Astrocyte (in vitro differentiated cells and primary cell): ENCODE measurements at regions not wholly inside any gene's neighbourhood (a gene's known extent, or its start where the extent isn't known, plus 50 kb on each side); places are given as distances from the start of the nearest gene placed in this dataset.

Experiments used
- DNase-seq: peaks from one replicate; pipeline ENCODE4 v3.0.0-alpha.2; 2010; ENCODE audit warnings: low read depth
- FAIRE-seq: peaks from 2 replicates; lab custom pipeline; 2011; peaks lifted over from hg19 to GRCh38; lab: Jason Lieb, UNC
- H2AFZ ChIP-seq: 2 replicates; pipeline ENCODE4 v1.6.0; 2012; ENCODE audit warnings: low read depth, low read length, inconsistent platforms
- H3K27ac ChIP-seq: 2 replicates; pipeline ENCODE4 v1.5.1; 2011; ENCODE audit warnings: low read depth, low read length, inconsistent platforms
- H3K27me3 ChIP-seq: 2 replicates; pipeline ENCODE4 v1.6.0; 2011; ENCODE audit warnings: low read length, inconsistent platforms; ENCODE audit not compliant: insufficient read depth
- H3K36me3 ChIP-seq: 2 replicates; pipeline ENCODE4 v1.5.1; 2011; ENCODE audit warnings: low read length, inconsistent platforms; ENCODE audit not compliant: insufficient read depth
- H3K4me1 ChIP-seq: 2 replicates; pipeline ENCODE4 v1.5.1; 2011; ENCODE audit warnings: low read length, inconsistent platforms; ENCODE audit not compliant: insufficient read depth
- H3K4me2 ChIP-seq: 2 replicates; pipeline ENCODE4 v1.6.0; 2012; ENCODE audit warnings: low read length, inconsistent platforms
- H3K4me3 ChIP-seq: 2 replicates; pipeline ENCODE4 v1.5.1; 2011; ENCODE audit warnings: low read depth, mild to moderate bottlenecking, low read length, inconsistent platforms; ENCODE audit not compliant: insufficient read depth
- H3K79me2 ChIP-seq: 2 replicates; pipeline ENCODE4 v1.6.0; 2012; ENCODE audit warnings: mild to moderate bottlenecking, low read length, inconsistent platforms; ENCODE audit not compliant: insufficient read depth
- H3K9ac ChIP-seq: 2 replicates; pipeline ENCODE4 v1.6.0; 2012; ENCODE audit warnings: mild to moderate bottlenecking, low read length, inconsistent platforms
- H3K9me3 ChIP-seq: 2 replicates; pipeline ENCODE4 v1.5.1; 2012; ENCODE audit warnings: low read depth, mild to moderate bottlenecking, low read length, inconsistent platforms; ENCODE audit not compliant: insufficient read depth
- H4K20me1 ChIP-seq: 2 replicates; pipeline ENCODE4 v1.6.0; 2012; ENCODE audit warnings: low read length, inconsistent platforms; ENCODE audit not compliant: insufficient read depth
- H3K27ac Mint-ChIP-seq: one replicate; pipeline ENCODE4 v1.8.0; 2021; ENCODE audit warnings: mild to moderate bottlenecking, mixed read lengths; ENCODE audit not compliant: unreplicated experiment
- H3K27me3 Mint-ChIP-seq: one replicate; pipeline ENCODE4 v1.8.0; 2021; ENCODE audit warnings: low read depth, mixed read lengths; ENCODE audit not compliant: unreplicated experiment
- H3K36me3 Mint-ChIP-seq: one replicate; pipeline ENCODE4 v1.8.0; 2021; ENCODE audit warnings: low read depth, mixed read lengths; ENCODE audit not compliant: unreplicated experiment
- H3K4me1 Mint-ChIP-seq: one replicate; pipeline ENCODE4 v1.8.0; 2021; ENCODE audit warnings: low read depth, mixed read lengths; ENCODE audit not compliant: unreplicated experiment
- H3K4me3 Mint-ChIP-seq: one replicate; pipeline ENCODE4 v1.8.0; 2021; ENCODE audit warnings: mild to moderate bottlenecking, moderate library complexity, mixed read lengths; ENCODE audit not compliant: unreplicated experiment
- H3K9me3 Mint-ChIP-seq: one replicate; pipeline ENCODE4 v1.8.0; 2021; ENCODE audit warnings: mild to moderate bottlenecking, mixed read lengths; ENCODE audit not compliant: unreplicated experiment
- CTCF ChIP-seq: IDR thresholded peaks from 2 replicates; pipeline ENCODE4 v1.5.1; 2011; ENCODE audit warnings: low read depth, mild to moderate bottlenecking, inconsistent platforms, low read length, moderate library complexity; ENCODE audit not compliant: insufficient read depth
- EZH2 ChIP-seq: IDR thresholded peaks from 2 replicates; pipeline ENCODE4 v1.6.1; 2012; ENCODE audit warnings: mild to moderate bottlenecking, low read length, inconsistent platforms; ENCODE audit not compliant: insufficient read depth

GRCh38 chr2:237170020-237170419 is 84.3 kb downstream of the COPS8 start:
- Mint-ChIP-seq H3K4me3 (no peak overlapping the region), H3K27ac (no peak overlapping the region), H3K36me3 (no peaks in the 10 kb centered on the region), H3K9me3 (peaks cover 15% of the 10 kb centered on the region), H3K27me3 (no peaks in the 10 kb centered on the region), H3K4me1 (peaks cover 20% of the 10 kb centered on the region)
- Histone ChIP-seq H3K4me2 (no peak overlapping the region), H3K79me2 (no peaks in the 10 kb centered on the region), H4K20me1 (no peaks in the 10 kb centered on the region), H3K9me3 (peaks cover 4% of the 10 kb centered on the region), H2AFZ (no peak overlapping the region), H3K27me3 (no peaks in the 10 kb centered on the region), H3K4me3 (no peak overlapping the region), H3K4me1 (peaks cover 15% of the 10 kb centered on the region), H3K9ac (no peak overlapping the region), H3K27ac (no peak overlapping the region), H3K36me3 (no peaks in the 10 kb centered on the region)
- TF ChIP-seq EZH2 = no peak
- TF ChIP-seq CTCF = no peak
- DNase-seq (no peak), FAIRE-seq (no peak)

GRCh38 chr2:237171396-237171795 is 85.7 kb downstream of the COPS8 start:
- H4K20me1 ChIP-seq = no peaks in the 10 kb centered on the region
- Mint-ChIP-seq H3K4me3 (no peak overlapping the region), H3K4me1 (peaks cover 16% of the 10 kb centered on the region), H3K36me3 (peaks cover 2% of the 10 kb centered on the region), H3K27me3 (no peaks in the 10 kb centered on the region), H3K27ac (peak overlapping the region; percentile 93), H3K9me3 (peaks cover 20% of the 10 kb centered on the region)
- no peaks in the 10 kb centered on the region for H3K36me3 ChIP-seq
- H3K4me2 ChIP-seq = peak overlapping the region; percentile 57
- H2AFZ ChIP-seq = peak overlapping the region; percentile 16
- H3K9ac ChIP-seq = peak overlapping the region; percentile 59
- no peaks in the 10 kb centered on the region for H3K79me2 ChIP-seq
- no peak overlapping the region for H3K4me3 ChIP-seq
- no peaks in the 10 kb centered on the region for H3K27me3 ChIP-seq
- DNase-seq = peak; percentile 94
- peak overlapping the region; percentile 69 for H3K27ac ChIP-seq
- peaks cover 15% of the 10 kb centered on the region for H3K4me1 ChIP-seq
- TF ChIP-seq CTCF (peak; percentile 54), EZH2 (no peak)
- H3K9me3 ChIP-seq = peaks cover 4% of the 10 kb centered on the region
- peak; percentile 96 for FAIRE-seq

- H4K20me1 ChIP-seq = no peaks in the 10 kb centered on the region
- DNase-seq (no peak), FAIRE-seq (no peak)
- TF ChIP-seq CTCF (no peak), EZH2 (no peak)
- no peaks in the 10 kb centered on the region for H3K36me3 ChIP-seq
- peak overlapping the region; percentile 57 for H3K4me2 ChIP-seq
- H3K79me2 ChIP-seq = no peaks in the 10 kb centered on the region
- Mint-ChIP-seq H3K4me3 (no peak overlapping the region), H3K9me3 (peaks cover 20% of the 10 kb centered on the region), H3K36me3 (peaks cover 2% of the 10 kb centered on the region), H3K4me1 (peaks cover 16% of the 10 kb centered on the region), H3K27me3 (no peaks in the 10 kb centered on the region), H3K27ac (peak overlapping the region; percentile 93)
- peak overlapping the region; percentile 69 for H3K27ac ChIP-seq
- H3K9me3 ChIP-seq = peaks cover 4% of the 10 kb centered on the region
- peak overlapping the region; percentile 59 for H3K9ac ChIP-seq
- H3K4me1 ChIP-seq = peaks cover 15% of the 10 kb centered on the region
- H3K4me3 ChIP-seq = no peak overlapping the region
- no peak overlapping the region for H2AFZ ChIP-seq
- H3K27me3 ChIP-seq = no peaks in the 10 kb centered on the region
Measured at GRCh38 chr2:237171881-237172280, 86.2 kb downstream of the COPS8 start.
